Anterior cingulate cortex (tissue), 58 donors: ENCODE measurements at regions not wholly inside any gene's neighbourhood (a gene's known extent, or its start where the extent isn't known, plus 50 kb on each side); places are given as distances from the start of the nearest gene placed in this dataset.

Source experiments
- DNase-seq, 58 donors: peaks; one replicate each; lab custom pipeline; 2025; lab: John Stamatoyannopoulos, UW

- no peak for DNase-seq
These were observed 1382.4 kb downstream of the BRD1 start for GRCh38 chr22:48445113-48445827.

GRCh38 chr22:48444320-48445112 lies 1383.2 kb downstream of the BRD1 start:
- no peak for DNase-seq

GRCh38 chr22:48443680-48444079 lies 1384.0 kb downstream of the BRD1 start:
- no peak for DNase-seq

GRCh38 chr22:48442663-48443062 lies 1385.0 kb downstream of the BRD1 start:
- no peak for DNase-seq

- no peak for DNase-seq
These were observed 1386.2 kb downstream of the BRD1 start for GRCh38 chr22:48441553-48441850.

- DNase-seq = no peak
These were observed 1386.8 kb downstream of the BRD1 start for GRCh38 chr22:48440673-48441552.

GRCh38 chr22:48440176-48440575 lies 1387.5 kb downstream of the BRD1 start:
- no peak for DNase-seq

- no peak for DNase-seq
These were observed 1388.0 kb downstream of the BRD1 start for GRCh38 chr22:48439560-48440135.

GRCh38 chr22:48438800-48439559 lies 1388.7 kb downstream of the BRD1 start:
- DNase-seq = no peak

GRCh38 chr22:48438096-48438495 lies 1389.6 kb downstream of the BRD1 start:
- no peak for DNase-seq

GRCh38 chr22:48436201-48436931 lies 1391.3 kb downstream of the BRD1 start:
- DNase-seq = no peak

- DNase-seq = no peak
These were observed 1392.8 kb downstream of the BRD1 start for GRCh38 chr22:48434868-48435250.

GRCh38 chr22:48434156-48434867 lies 1393.4 kb downstream of the BRD1 start:
- DNase-seq = no peak

- no peak for DNase-seq
These were observed 1394.0 kb downstream of the BRD1 start for GRCh38 chr22:48433647-48434046.

GRCh38 chr22:48432781-48433518 lies 1394.7 kb downstream of the BRD1 start:
- DNase-seq = no peak

- no peak for DNase-seq
These were observed 1395.9 kb downstream of the BRD1 start for GRCh38 chr22:48431536-48432315.

GRCh38 chr22:48431014-48431413 lies 1396.7 kb downstream of the BRD1 start:
- DNase-seq = no peak
